HepG2 (cell line): ENCODE measurements at regions not wholly inside any gene's neighbourhood (a gene's known extent, or its start where the extent isn't known, plus 50 kb on each side); places are given as distances from the start of the nearest gene placed in this dataset.

Experiments used
- ATAC-seq: fragments of 200-7000 bp; cut with Tn5 transposase; 3 replicates; pipeline ENCODE4 v1.9.1; 2020; ENCODE audit warnings: mild to moderate bottlenecking, moderate library complexity
- BruUV-seq: library from RNA; stranded (reverse); fragments of 400-500 nt; replicated peaks from 2 replicates; lab custom pipeline; 2021; lab: Mats Ljungman, UMichigan
- CTCF ChIA-PET: fragments of 300-600 bp; formaldehyde crosslinking; extraction: SDS; loops from one replicate; lab custom pipeline; 2021; ENCODE audit warnings: low total read pairs, inconsistent platforms, low intra/inter-chr PET ratio; lab: Yijun Ruan, JAX
- POLR2A ChIA-PET: fragments of 350-600 bp; sonication (Branson Sonifier 250); formaldehyde crosslinking; loops from one replicate; lab custom pipeline; 2020; ENCODE audit warnings: antibody characterized with exemption, inconsistent platforms; lab: Yijun Ruan, JAX
- DNase-seq: peaks from one replicate; pipeline ENCODE4 v3.0.0-alpha.2; 2015; ENCODE audit warnings: low spot score
- FAIRE-seq: peaks from 3 replicates; lab custom pipeline; 2011; peaks lifted over from hg19 to GRCh38; lab: Jason Lieb, UNC
- H2AFZ ChIP-seq: one replicate; pipeline ENCODE4 v1.6.1; 2011; ENCODE audit warnings: low read length, inconsistent platforms
- H3K27ac ChIP-seq: fragments of 300-600 bp; 3 replicates; pipeline ENCODE4 v1.8.0; 2011; ENCODE audit warnings: mixed run types, mild to moderate bottlenecking, mixed read lengths, low read length, inconsistent platforms; ENCODE audit not compliant: insufficient read depth; ENCODE audit errors: extremely low read length
- H3K27me3 ChIP-seq, 2 experiments: fragments of 200-600 bp in 1 of 2; 2 replicates in 1 of 2; 3 replicates in 1 of 2; pipeline versions ENCODE4 v1.6.0 to v1.8.0; 2011; ENCODE audit warnings: low read length in 2 of 2, mild to moderate bottlenecking in 2 of 2, moderate library complexity in 2 of 2, inconsistent platforms in 1 of 2; ENCODE audit not compliant: insufficient read depth in 2 of 2, control insufficient read depth in 1 of 2
- H3K36me3 ChIP-seq, 2 experiments: fragments of 200-600 bp in 1 of 2; replicated peaks in 1 of 2; 2 replicates in 1 of 2; 3 replicates in 1 of 2; pipeline versions ENCODE4 v1.5.1 to v1.8.0; 2011; ENCODE audit warnings: low read length in 2 of 2, inconsistent platforms in 1 of 2; ENCODE audit not compliant: insufficient read depth in 2 of 2, control insufficient read depth in 1 of 2
- H3K4me1 ChIP-seq: 2 replicates; pipeline ENCODE4 v1.5.1; 2012; ENCODE audit warnings: low read length, inconsistent platforms; ENCODE audit not compliant: insufficient read depth
- H3K4me2 ChIP-seq: 2 replicates; pipeline ENCODE4 v1.6.0; 2011; ENCODE audit warnings: low read depth, low read length, inconsistent platforms
- H3K4me3 ChIP-seq, 3 experiments: fragments of 200-600 bp in 1 of 3; sonication (generic), shearing (Covaris generic) in 1 of 3; replicated peaks in 1 of 3; 2 replicates each; pipeline ENCODE4 v1.5.1; 2011 to 2016; ENCODE audit warnings: low read length in 3 of 3, inconsistent platforms in 2 of 3, low read depth in 2 of 3, mild to moderate bottlenecking in 2 of 3, control low read depth in 1 of 3, mixed read lengths in 1 of 3; ENCODE audit not compliant: insufficient read depth in 1 of 3
- H3K79me2 ChIP-seq: one replicate; pipeline ENCODE4 v1.6.1; 2011; ENCODE audit warnings: low read length, inconsistent platforms; ENCODE audit not compliant: insufficient read depth
- H3K9ac ChIP-seq: 2 replicates; pipeline ENCODE4 v1.6.0; 2011; ENCODE audit warnings: mild to moderate bottlenecking, low read depth, low read length, inconsistent platforms; ENCODE audit not compliant: insufficient read depth
- H3K9me3 ChIP-seq: 2 replicates; pipeline ENCODE4 v1.5.1; 2012; ENCODE audit warnings: mild to moderate bottlenecking, low read length
- H4K20me1 ChIP-seq: 2 replicates; pipeline ENCODE4 v1.6.0; 2011; ENCODE audit warnings: inconsistent platforms, mild to moderate bottlenecking, low read length, moderate library complexity; ENCODE audit not compliant: insufficient read depth
- AHR ChIP-seq: IDR thresholded peaks from 2 replicates; pipeline ENCODE4 v1.6.1; 2018; ENCODE audit warnings: missing genetic modification reagents, missing compliant biosample characterization
- ATF7-NPFF ChIP-seq: sonication (generic); formaldehyde crosslinking; IDR thresholded peaks from 2 replicates; pipeline ENCODE4 v1.8.1; 2023; ENCODE audit warnings: mild to moderate bottlenecking, low read depth, missing genetic modification reagents, moderate library complexity
- CAMTA2 ChIP-seq: sonication (generic); formaldehyde crosslinking; IDR thresholded peaks from 2 replicates; pipeline ENCODE4 v1.4.0; 2020; ENCODE audit warnings: mild to moderate bottlenecking, missing genetic modification reagents, borderline replicate concordance
- ELK4 ChIP-seq: sonication (generic); formaldehyde crosslinking; IDR thresholded peaks from 2 replicates; pipeline ENCODE4 v1.9.0; 2021; ENCODE audit warnings: missing genetic modification reagents, borderline replicate concordance
- FOXA1 ChIP-seq, 2 experiments: fragments of 450-650 bp in 1 of 2; sonication (generic) in 1 of 2; formaldehyde crosslinking in 1 of 2; IDR thresholded peaks; 2 replicates each; pipeline versions ENCODE4 v1.4.0 to v1.6.1; 2016 to 2020; ENCODE audit warnings: missing genetic modification reagents in 1 of 2
- GPN1 ChIP-seq: sonication (generic); formaldehyde crosslinking; IDR thresholded peaks from 2 replicates; pipeline ENCODE4 v1.5.1; 2020; ENCODE audit warnings: missing genetic modification reagents, borderline replicate concordance
- NFE2L1 ChIP-seq: sonication (generic); formaldehyde crosslinking; IDR thresholded peaks from 2 replicates; pipeline ENCODE4 v1.4.0; 2020; ENCODE audit warnings: missing genetic modification reagents, mild to moderate bottlenecking, borderline replicate concordance
- PRDM4 ChIP-seq: sonication (generic); formaldehyde crosslinking; IDR thresholded peaks from 2 replicates; pipeline ENCODE4 v1.9.0; 2021; ENCODE audit warnings: missing genetic modification reagents, borderline replicate concordance
- RXRB ChIP-seq: IDR thresholded peaks from 2 replicates; pipeline ENCODE4 v1.6.1; 2016; ENCODE audit warnings: borderline replicate concordance, missing genetic modification reagents, missing compliant biosample characterization
- SKI ChIP-seq: fragments of 450-650 bp; IDR thresholded peaks from one replicate; pipeline ENCODE4 v1.6.1; 2018; ENCODE audit warnings: mild to moderate bottlenecking; ENCODE audit not compliant: partially characterized antibody
- XBP1 ChIP-seq: sonication (generic); formaldehyde crosslinking; IDR thresholded peaks from 2 replicates; pipeline ENCODE4 v1.5.0; 2020; ENCODE audit warnings: missing genetic modification reagents
- XRCC5 ChIP-seq: fragments of 200-400 bp; formaldehyde crosslinking; optimal IDR thresholded peaks from 2 replicates; pipeline ENCODE3; 2017; ENCODE audit warnings: mild to moderate bottlenecking, low read length
- ZBTB43 ChIP-seq: sonication (generic); formaldehyde crosslinking; conservative IDR thresholded peaks from 2 replicates; pipeline ENCODE4 v1.4.0; 2020; ENCODE audit warnings: missing genetic modification reagents
- ZNF264 ChIP-seq: sonication (generic); formaldehyde crosslinking; IDR thresholded peaks from 2 replicates; pipeline ENCODE4 v1.4.0; 2020; ENCODE audit warnings: missing genetic modification reagents
- ZNF275 ChIP-seq: sonication (generic); formaldehyde crosslinking; IDR thresholded peaks from 2 replicates; pipeline ENCODE4 v1.8.0; 2022; ENCODE audit warnings: missing genetic modification reagents, mild to moderate bottlenecking, inconsistent platforms, borderline replicate concordance
- ZNF549 ChIP-seq: sonication (generic); formaldehyde crosslinking; IDR thresholded peaks from 2 replicates; pipeline ENCODE4 v1.5.0; 2020; ENCODE audit warnings: missing genetic modification reagents
- ZNF891 ChIP-seq: sonication (generic); formaldehyde crosslinking; IDR thresholded peaks from 2 replicates; pipeline ENCODE4 v1.5.0; 2020; ENCODE audit warnings: mild to moderate bottlenecking, missing genetic modification reagents
- WGBS: methylation state at CpG from one replicate; pipeline ENCODE4 v1.1.6; 2017; ENCODE audit warnings: low lambda C conversion rate; 5-methylcytosine and 5-hydroxymethylcytosine counted together
- in situ Hi-C: cut with HindIII; loops from 2 replicates; pipeline ENCODE4 v1.10.0; 2017; ENCODE audit warnings: low pct_unique_long_range_greater_than_20kb; ENCODE audit not compliant: extremely low pct_ligation_motif_present
- intact Hi-C: fragments of 100-400 bp; cut with micrococcal nuclease; formaldehyde crosslinking; loops from one replicate; pipeline ENCODE4 v1.10.0; 2022; ENCODE audit not compliant: unreplicated experiment

- TF ChIP-seq XBP1 (CRISPR knock-in tag): no peak
- TF ChIP-seq ATF7-NPFF (CRISPR knock-in tag): no peak
- TF ChIP-seq ZNF549 (CRISPR knock-in tag): no peak
- TF ChIP-seq ZNF264 (CRISPR knock-in tag): no peak
- TF ChIP-seq ZBTB43: no peak
- no peak for TF ChIP-seq FOXA1 (IDR thresholded peaks at IDR 0.05)
- TF ChIP-seq FOXA1 (CRISPR knock-in tag; IDR thresholded peaks at IDR 0.05): no peak
- TF ChIP-seq CAMTA2 (CRISPR knock-in tag): no peak
- TF ChIP-seq, all 625 proteins: peak for 0
Observed at GRCh38 chr15:79496838-79497237, 64.7 kb downstream of the MINAR1 start (continued).

GRCh38 chr15:79501086-79501485, 69.0 kb downstream of the MINAR1 start:
- Histone ChIP-seq H3K9ac (no peak overlapping the region), H3K36me3 (no peaks in the 10 kb centered on the region), H3K4me3 (no peak overlapping the region), H3K79me2 (no peaks in the 10 kb centered on the region), H3K27me3 (peaks cover 0 to 1% of the 10 kb centered on the region in 2 experiments; a peak in 1 of 5 replicates), H4K20me1 (no peaks in the 10 kb centered on the region), H3K4me1 (no peaks in the 10 kb centered on the region), H3K9me3 (no peaks in the 10 kb centered on the region), H3K4me2 (no peak overlapping the region), H3K27ac (no peak overlapping the region), H2AFZ (no peak overlapping the region)
- 15% methylated on average over 4 of the region's 5 CpGs for WGBS
- ChIA-PET CTCF (no interaction called here), POLR2A (no interaction called here)
- FAIRE-seq (no peak), ATAC-seq (no peak), DNase-seq (no peak)
- in situ Hi-C loops: no loop called here
- BruUV-seq: no TSS peak
- intact Hi-C loops: no loop called here
- no peak for TF ChIP-seq PRDM4
- no peak for TF ChIP-seq RXRB (CRISPR knock-in tag)
- no peak for TF ChIP-seq XRCC5
- TF ChIP-seq ELK4: no peak
- no peak for TF ChIP-seq NFE2L1
- TF ChIP-seq SKI: no peak
- no peak for TF ChIP-seq AHR (CRISPR knock-in tag)
- no peak for TF ChIP-seq ZNF891 (CRISPR knock-in tag)
- TF ChIP-seq ZNF275 (CRISPR knock-in tag): no peak
- no peak for TF ChIP-seq GPN1 (CRISPR knock-in tag)
